ENCODE measurements at regions not wholly inside any gene's neighbourhood (a gene's known extent, or its start where the extent isn't known, plus 50 kb on each side); places are given as distances from the start of the nearest gene placed in this dataset.

GRCh38 chr14:23707415-23707814, 71.3 kb downstream of the DHRS2 start:
- no peak for DNase-seq (ENCODE audit: low read depth)
- H3K4me3 ChIP-seq (ENCODE audit: control insufficient read depth, low read depth, low read length) = no peak overlapping the region
- no peak for TF ChIP-seq CTCF (IDR thresholded peaks at IDR 0.05; ENCODE audit: control insufficient read depth, insufficient read depth, low read depth, low read length, missing control alignments)

GRCh38 chr14:23708343-23708742, 72.2 kb downstream of the DHRS2 start:
- no peak for DNase-seq (ENCODE audit: low read depth)
- no peak for TF ChIP-seq CTCF (IDR thresholded peaks at IDR 0.05; ENCODE audit: control insufficient read depth, insufficient read depth, low read depth, low read length, missing control alignments)
- H3K4me3 ChIP-seq (ENCODE audit: control insufficient read depth, low read depth, low read length) = no peak overlapping the region

GRCh38 chr14:23709923-23710322, 73.8 kb downstream of the DHRS2 start:
- DNase-seq (ENCODE audit: low read depth) = no peak
- no peak overlapping the region for H3K4me3 ChIP-seq (ENCODE audit: control insufficient read depth, low read depth, low read length)
- no peak for TF ChIP-seq CTCF (IDR thresholded peaks at IDR 0.05; ENCODE audit: control insufficient read depth, insufficient read depth, low read depth, low read length, missing control alignments)

GRCh38 chr14:23712287-23712686, 76.1 kb downstream of the DHRS2 start:
- DNase-seq (ENCODE audit: low read depth) = no peak
- no peak for TF ChIP-seq CTCF (IDR thresholded peaks at IDR 0.05; ENCODE audit: control insufficient read depth, insufficient read depth, low read depth, low read length, missing control alignments)
- no peak overlapping the region for H3K4me3 ChIP-seq (ENCODE audit: control insufficient read depth, low read depth, low read length)

- DNase-seq (ENCODE audit: low read depth) = no peak
- no peak for TF ChIP-seq CTCF (IDR thresholded peaks at IDR 0.05; ENCODE audit: control insufficient read depth, insufficient read depth, low read depth, low read length, missing control alignments)
- no peak overlapping the region for H3K4me3 ChIP-seq (ENCODE audit: control insufficient read depth, low read depth, low read length)
Observed at GRCh38 chr14:23719225-23719985, 83.2 kb downstream of the DHRS2 start.

- H3K4me3 ChIP-seq (ENCODE audit: control insufficient read depth, low read depth, low read length) = no peak overlapping the region
- TF ChIP-seq CTCF (IDR thresholded peaks at IDR 0.05; ENCODE audit: control insufficient read depth, insufficient read depth, low read depth, low read length, missing control alignments) = no peak
- DNase-seq (ENCODE audit: low read depth) = no peak
Observed at GRCh38 chr14:23722675-23723074, 86.5 kb downstream of the DHRS2 start.
